IPS-NIHi7 (cell line): ENCODE measurements at regions not wholly inside any gene's neighbourhood (a gene's known extent, or its start where the extent isn't known, plus 50 kb on each side); places are given as distances from the start of the nearest gene placed in this dataset.

Experiments
- DNase-seq: peaks from one replicate; pipeline ENCODE4 v3.0.0; 2012; ENCODE audit warnings: mixed read lengths; ENCODE audit errors: extremely low spot score

DNA sequence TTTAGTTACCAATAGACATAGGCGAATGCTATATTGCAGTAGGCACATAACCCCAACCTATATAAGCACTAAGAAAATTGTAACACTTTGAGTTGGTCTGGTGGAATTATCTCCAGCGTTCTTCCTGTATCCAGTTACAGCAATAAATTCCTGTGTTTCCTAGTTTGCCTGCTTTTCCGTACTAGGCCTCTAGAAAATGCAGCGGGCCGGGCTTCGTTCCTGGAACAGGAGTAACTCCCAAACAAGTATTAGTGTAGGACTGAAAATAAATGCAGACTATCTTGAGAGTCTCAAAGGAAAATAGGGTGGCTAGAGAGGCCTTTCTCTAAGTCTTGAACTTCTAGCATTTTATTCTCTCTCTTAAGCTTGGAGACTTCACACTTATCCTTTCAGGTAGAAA is 159.8 kb downstream of the OR13H1 start:
- no peak for DNase-seq

DNA sequence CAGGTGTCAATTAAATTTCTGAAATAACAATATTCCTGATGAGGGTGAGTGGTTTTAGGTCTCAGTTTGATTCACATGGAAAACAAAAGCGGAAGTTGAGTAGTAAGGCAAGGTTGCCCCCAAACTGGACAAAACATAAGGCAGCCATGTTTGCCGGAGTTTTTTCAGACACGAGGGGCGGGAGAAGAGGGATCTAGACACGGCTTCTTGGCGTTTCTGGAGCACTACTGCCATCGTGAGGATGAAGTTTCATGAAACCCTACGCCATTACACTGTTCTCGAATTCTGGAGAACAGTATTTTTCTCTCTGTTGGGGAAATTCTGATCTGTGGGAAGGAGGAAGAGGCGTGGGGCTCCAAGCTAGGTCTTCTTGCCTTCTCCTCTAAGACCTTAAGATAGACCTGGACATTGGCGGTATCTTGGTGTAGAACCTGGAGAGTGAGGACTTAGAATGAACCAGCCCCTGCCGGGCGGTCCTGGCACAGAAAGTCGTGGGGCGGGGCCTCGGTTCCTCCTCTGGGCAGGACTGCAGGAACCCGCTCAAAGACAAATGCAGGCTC is 160.3 kb downstream of the OR13H1 start:
- DNase-seq = no peak

DNA sequence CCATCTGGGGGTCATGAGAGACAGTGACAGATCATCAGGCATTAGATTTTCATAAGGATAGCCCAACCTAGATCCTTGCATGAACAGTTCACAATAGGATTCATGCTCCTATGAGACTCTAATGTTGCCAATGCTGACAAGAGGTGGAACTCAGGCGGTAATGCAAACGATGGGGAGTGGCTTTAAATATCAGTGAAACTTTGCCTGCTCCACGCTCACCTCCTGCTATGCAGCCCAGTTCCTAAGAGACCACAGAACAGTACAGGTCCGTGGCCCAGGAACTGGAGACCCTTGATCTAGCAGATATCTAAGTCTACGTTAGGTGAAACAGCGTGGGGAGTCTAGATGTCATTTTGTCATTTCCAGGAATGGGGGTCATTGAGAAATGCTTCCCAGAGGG is 165.7 kb downstream of the OR13H1 start:
- no peak for DNase-seq

DNA sequence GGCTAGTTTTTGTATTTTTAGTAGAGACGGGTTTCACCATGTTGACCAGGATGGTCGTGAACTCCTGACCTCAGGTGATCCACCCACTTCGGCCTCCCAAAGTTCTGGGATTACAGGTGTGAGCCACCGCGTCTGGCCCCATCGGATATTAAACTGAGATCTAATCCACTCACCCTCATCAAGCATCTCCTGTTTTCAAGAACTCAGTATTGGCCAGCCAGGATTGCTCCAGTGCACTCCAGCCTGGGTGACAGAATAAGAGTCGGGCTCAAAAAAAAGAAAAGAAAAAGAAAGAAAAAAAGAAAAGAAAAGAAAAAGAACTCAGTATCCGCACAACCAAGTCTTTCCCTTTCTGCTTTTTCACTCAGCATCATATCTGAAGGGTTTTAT is 167.6 kb downstream of the OR13H1 start:
- DNase-seq = no peak

DNA sequence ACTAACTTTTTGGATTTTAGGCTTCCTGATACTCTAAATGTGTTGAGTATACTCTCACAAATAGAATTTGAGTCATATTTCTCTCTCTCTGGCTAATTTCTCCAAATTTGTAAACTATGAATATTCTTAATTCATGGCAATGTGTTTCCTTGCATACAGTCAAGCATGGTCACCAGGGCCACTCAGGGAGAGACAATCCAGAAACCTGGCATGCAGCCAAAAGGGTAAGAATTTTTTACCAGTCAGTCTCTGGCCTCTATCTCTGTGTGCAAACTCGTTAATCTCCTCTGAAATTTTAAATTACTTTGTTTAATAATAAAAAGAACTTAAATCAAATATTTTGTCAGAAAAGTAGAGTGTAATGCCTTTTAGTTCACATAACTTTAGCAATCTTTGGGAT is 179.8 kb downstream of the OR13H1 start:
- no peak for DNase-seq

DNA sequence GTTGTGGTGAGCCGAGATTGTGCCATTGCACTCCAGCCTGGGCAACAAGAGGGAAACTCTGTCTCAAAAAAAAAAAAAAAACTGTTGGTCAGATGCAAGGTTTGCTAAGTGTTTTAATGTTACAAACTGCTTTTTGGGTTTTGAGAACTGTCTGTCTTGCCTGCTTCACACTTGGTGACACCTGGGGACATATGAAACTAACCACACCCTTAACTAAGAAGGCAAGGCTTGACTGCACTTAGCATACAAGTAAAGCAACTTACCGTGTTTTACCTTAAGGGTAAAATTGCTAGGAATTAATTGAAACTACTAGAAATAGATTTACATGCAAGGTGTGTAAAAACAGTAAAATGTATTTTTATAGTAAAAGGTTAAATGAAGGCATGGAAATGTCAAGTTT is 180.4 kb downstream of the OR13H1 start:
- no peak for DNase-seq

DNA sequence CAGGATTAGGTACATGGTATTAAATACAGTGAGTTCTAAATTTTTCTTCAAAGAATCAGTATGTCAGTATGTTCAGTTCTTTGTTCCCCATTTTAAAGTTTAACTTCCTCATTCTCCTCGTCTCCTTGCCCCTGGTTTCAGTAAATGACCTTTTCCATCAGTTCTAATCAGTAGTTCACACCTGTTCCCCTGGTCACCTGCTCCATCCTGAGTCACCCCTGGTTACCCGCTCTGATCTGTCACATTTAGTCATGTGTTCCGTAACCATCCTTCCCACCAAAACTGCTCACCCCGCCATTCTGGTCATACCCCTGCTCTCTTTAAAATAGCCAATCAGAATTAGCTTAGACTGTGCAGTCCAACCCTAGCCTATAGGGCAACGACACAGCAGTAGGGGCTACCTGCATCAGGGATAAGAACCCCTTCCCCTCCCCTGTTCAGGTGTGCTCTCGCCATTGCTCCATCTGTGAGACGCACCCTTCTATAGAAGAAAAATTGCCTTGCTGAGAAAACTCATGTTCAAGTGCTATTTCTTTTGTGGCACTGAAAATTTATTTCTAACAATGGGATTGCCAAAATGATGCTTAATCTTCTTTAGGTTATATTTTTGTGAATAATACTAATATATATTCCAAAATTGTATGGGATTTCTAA is 181.3 kb downstream of the OR13H1 start:
- DNase-seq = no peak

DNA sequence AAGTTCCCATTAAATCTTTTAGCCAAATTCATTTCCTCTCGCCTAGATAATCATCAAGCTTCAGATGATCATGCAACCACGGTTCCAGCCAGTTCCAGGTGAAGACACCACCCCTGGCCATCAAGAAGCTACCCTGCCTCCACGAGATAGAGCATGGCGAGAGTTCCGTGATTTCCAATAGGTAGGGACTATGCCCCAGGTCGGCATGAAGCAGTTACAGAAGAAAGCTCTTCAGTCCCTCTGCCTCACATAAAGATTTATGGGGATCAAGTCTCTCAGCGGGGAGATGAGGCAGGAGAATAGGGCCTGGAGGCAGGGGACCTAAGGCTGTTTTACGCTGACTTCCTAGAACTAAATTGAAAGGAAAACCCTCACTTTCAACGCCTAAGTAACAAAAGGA is 183.9 kb downstream of the OR13H1 start:
- no peak for DNase-seq

DNA sequence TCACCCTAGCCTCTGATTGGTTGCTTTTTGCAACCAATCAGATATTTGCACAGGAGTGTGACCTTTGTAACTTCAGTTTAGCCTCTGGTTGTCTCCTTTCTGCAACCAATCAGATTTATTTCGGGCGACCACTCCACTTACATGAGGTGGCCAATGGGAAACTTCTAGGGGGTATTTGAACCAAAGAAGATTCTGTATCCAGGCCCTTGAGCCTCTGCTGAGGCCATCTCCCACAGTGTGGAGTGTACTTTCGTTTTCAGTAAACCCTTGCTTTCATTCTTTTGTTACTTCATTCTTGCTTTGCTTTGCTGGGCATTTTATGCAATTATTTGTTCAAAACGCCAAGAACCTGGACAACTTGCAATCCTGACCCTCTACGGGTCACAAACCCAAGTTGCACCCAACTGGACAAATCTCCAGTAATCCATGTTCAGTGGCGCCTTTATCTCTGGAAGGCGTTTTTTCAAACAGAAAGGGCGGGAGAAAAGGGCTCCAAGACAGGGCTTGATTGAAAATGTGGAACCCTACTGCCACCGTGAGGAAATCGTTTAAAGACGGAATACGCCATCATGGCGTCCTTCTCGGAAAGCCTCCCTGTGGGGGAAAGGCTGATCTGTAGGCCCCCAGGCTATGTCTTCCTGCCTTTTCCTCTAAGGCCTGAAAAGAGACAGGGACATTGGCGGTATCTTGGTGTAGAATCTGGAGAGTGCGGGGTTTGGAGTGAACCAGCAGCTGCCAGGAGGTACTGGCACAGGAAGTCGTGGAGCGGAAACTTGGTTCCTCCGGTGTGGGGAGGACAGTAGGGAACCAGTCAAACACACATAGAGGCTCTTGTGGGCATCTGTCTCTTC is 184.6 kb downstream of the OR13H1 start:
- DNase-seq = no peak

DNA sequence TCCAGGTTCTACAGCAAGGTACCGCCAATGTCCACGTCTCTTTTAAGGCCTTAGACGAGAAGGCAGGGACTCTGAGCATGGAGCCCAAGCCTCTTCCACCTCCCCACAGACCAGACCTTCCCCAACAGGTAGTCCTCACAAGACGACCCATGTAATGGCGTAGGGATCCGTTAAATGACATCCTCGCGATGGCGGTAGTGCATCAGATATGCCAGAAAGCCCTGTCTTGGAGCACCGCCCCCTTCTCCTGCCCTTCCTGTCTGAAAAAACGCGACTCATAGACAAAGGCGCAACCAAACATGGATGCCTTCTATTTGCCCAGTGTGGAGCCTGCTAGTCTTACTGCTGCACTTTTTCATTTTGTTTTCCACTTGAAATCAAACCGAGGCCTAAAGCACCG is 185.4 kb downstream of the OR13H1 start:
- DNase-seq = no peak

DNA sequence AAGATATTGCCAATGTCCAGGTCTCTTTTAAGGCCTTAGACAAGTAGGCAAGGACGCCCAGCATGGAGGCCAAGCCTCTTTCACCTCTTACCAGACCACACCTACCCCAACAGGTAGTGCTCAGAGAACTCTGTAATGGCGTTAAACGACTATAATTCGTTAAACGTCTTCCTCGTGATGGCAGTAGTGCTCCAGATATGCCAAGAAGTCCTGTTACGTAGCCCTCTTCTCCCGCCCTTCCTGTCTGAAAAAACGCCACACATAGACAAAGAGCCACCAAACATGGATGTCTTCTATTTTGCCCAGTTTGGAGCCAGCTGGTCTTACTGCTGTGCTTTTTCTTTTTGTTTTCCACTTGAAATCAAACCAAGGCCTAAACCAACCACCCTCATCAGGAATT is 190.7 kb downstream of the OR13H1 start:
- no peak for DNase-seq

DNA sequence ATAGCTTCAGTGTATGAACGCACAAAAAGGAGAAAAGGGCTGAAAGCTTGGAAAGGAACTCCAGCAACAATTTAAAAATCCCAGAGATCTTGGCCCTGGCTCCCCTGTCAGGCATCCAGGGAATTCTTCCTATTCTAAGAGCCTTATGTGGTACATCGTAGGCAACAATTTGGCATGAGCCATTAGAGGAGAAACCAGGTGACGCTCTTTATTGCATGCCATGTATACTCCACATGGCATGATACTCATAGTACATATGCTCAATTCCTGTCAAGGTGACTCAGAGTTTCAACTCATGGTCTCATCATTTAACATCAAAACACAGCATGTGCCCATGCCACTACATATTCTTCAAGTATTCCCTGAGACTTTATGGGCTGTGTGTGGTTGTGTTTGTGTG is 191.3 kb downstream of the OR13H1 start:
- no peak for DNase-seq

DNA sequence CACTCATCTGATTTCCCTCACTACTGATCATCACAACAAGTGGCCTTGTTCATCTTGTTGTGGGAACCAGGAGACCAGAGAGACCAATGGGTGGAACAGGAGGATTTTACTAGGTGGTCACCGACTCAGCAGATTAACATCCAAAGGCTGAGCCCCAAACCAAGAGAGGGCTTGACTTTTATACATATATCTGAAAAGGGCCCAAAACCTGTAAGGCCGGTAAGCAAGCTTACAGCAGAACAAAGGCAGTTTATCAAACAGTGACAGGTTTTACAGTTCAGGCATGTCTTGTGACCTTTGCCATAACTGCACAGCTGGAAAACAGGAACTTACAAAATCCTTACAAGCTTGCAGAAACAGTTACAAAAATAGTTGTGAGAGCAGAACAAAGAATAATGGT is 195.9 kb downstream of the OR13H1 start:
- DNase-seq = no peak

DNA sequence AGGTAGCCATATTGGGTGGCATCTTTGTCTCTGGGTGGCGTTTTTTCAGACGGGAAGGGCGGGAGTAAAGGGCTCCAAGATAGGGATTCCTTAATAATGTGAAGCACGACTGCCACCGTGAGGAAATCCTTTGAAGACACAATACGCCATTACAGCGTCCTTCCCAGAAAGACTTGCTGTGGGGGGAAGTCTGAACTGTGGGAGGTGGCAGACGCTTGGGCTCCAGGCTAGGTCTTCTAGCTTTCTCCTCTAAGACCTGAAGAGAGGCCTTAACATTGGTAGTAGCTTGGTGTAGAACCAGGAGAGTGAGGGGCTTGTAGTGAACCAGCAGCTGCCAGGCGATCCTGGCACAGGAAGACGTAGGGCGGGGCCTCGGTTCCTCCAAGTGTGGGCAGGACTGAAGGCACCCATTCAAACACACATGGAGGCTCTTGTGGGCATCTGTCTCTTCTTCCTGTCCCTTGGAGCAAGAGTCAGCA is 197.3 kb downstream of the OR13H1 start:
- no peak for DNase-seq

DNA sequence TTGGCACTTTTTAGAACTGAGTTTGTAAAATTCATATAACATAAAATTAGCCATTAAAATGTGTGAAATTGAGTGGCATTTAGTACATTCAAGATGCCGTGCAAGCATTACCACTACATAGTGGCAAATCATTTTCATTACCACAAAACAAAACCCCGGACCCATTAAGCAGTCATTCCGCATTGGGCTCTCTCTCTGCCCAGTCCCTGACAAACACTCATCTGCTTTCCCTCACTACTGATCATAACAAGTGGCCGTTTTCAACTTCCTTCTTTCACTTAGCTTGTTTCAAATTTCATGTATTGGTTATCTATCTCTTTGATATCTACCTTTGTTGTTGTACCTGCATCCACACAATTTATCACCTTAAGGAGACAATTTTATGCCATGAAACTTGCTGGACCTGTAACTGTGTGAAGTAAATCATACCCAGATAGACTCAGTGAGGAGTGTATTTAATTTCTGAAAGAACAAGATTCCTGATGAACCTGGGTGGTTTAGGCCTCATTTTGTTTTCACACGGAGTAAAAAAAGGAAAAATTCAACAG is 202.1 kb downstream of the OR13H1 start:
- no peak for DNase-seq

DNA sequence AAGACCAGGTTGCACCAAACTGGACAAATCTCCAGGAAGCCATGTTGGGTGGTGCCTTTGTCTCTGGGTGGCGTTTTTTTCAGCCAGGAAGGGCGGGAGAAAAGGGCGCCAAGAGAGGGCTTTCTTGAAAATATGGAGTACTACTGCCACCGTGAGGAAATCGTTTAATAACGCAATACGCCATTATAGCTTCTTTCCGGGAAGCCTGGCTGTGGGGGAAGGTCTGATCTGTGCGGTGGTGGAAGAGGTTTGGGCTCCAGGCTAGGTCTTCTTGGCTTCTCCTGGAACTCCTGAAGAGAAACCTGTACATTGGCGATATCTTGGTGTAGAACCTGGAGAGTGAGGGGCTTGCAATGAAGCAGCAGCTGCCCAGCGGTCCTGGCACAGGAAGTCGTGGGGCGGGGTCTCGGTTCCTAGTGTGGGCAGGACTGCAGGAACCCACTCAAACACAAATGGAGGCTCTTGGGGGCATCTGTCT is 202.7 kb downstream of the OR13H1 start:
- peak; percentile 42 for DNase-seq

DNA sequence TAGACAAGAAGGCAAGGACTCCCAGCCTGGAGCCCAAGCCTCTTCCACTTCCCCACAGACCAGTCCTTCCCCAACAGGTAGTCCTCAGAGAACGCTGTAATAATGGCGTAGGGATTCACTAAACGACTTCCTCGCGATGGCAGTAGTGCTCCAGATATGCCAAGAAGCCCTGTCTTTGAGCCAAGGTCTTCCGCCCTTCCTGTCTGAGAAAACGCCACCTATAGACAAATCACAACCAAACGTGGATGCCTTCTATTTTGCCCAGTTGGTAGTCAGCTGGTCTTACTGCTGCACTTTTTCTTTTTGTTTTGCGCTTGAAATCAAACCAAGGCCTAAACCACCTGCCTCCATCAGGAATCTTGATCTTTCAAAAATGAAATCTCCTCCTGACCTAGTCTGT is 203.3 kb downstream of the OR13H1 start:
- no peak for DNase-seq

DNA sequence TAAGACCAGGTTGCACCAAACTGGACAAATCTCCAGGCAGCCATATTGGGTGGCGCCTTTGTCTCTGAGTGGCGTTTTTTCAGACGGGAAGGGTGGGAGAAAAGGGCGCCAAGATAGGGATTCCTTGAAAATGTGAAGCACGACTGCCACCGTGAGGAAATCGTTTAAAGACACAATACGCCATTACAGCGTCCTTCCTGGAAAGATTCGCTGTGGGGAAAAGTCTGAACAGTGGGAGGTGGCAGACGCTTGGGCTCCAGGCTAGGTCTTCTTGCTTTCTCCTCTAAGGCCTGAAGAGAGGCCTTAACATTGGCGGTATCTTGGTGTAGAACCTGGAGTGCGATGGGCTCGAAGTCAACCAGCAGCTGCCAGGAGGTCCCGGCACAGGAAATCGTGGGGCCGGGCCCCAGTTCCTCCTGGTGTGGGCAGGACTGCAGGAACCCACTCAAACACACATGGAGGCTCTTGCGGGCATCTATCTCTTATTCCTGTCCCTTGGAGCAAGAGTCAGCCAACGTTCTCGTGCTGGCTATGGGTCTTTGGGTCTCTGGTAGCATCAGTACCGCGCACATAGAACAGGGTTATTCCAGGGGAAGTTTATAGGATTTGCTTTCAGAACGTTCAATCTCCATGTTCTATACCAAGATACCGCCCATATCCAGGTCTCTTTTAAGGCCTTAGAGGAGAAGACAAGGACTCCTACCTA is 208.8 kb downstream of the OR13H1 start:
- no peak for DNase-seq

DNA sequence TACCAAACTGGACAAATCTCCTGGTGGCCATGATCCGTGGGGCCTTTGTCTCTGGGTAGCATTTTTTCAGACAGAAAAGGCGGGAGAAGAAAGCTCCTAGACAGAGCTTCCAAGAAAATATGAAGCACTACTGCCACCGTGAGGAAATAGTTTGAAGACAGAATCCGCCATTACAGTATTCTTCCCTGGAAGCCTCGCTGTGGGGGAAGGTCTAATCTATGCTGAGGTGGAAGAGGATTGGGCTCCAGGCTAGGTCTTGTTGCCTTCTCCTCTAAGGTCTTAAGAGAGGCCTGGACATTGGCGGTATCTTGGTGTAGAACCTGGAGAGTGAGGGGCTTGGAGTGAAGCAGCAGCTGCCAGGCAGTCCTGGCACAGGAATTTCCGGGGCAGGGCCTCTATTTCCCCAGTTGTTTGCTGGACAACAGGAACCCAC is 218.9 kb downstream of the OR13H1 start:
- peak; percentile 18 for DNase-seq

DNA sequence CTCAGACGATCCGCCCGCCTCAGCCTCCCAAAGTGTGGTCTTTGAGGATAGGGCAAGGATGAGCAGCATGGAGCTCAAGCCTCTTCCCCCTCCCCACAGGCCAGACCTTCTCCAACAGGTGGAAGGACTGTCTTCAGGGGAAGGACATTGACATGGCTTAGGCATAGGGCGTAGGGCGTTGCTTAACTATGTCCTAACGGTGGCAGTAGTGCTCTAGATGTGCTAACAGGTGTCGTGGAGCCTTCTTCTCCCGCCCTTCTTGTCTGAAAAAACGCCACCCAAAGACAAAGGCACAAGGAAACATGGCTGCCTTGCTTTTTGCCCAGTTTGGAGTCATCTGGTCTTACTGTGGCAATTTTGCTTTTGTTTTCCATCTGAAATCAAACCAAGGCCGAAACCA is 219.8 kb downstream of the OR13H1 start:
- DNase-seq = no peak

DNA sequence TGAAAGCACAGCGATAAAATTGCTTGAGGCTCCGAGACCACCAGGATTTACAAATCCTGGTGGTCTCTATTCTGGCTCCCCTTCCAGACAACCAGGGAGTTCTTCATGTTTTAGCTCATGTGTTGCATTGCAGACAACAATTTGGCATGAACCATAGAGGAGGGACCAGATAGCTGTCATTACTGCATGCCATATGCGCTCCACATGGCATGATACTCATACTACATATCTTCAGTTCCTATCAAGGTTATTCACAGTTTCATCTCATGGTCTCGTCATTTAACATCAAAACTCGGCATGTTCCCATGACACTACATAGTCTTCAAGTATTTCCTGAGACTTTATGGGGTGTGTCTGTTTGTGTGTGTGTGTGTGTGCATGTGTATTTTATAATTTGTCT is 220.3 kb downstream of the OR13H1 start:
- no peak for DNase-seq
